PC-3 (cell line): ENCODE measurements at regions not wholly inside any gene's neighbourhood (a gene's known extent, or its start where the extent isn't known, plus 50 kb on each side); places are given as distances from the start of the nearest gene placed in this dataset.

Experiments
- ATAC-seq: fragments of 200-7000 bp; cut with Tn5 transposase; 2 replicates; pipeline ENCODE4 v1.9.1; 2020; ENCODE audit warnings: mild to moderate bottlenecking, moderate library complexity
- BruUV-seq: library from RNA; stranded (reverse); fragments of 400-500 nt; replicated peaks from 2 replicates; lab custom pipeline; 2021; lab: Mats Ljungman, UMichigan
- CTCF ChIA-PET: fragments of 300-600 bp; sonication (Branson Sonifier 250); formaldehyde crosslinking; loops from one replicate; lab custom pipeline; 2022; ENCODE audit warnings: antibody characterized with exemption; lab: Charles Lee
- POLR2A ChIA-PET: fragments of 300-600 bp; sonication (Branson Sonifier 250); formaldehyde crosslinking; loops from one replicate; lab custom pipeline; 2022; ENCODE audit warnings: antibody characterized with exemption; ENCODE audit not compliant: unreplicated experiment; lab: Charles Lee
- DNase-seq: peaks from one replicate; pipeline ENCODE4 v3.0.0-alpha.2; 2015
- H2AFZ ChIP-seq: fragments of 300-600 bp; sonication (generic); 2 replicates; pipeline ENCODE4 v1.6.0; 2016; ENCODE audit warnings: antibody characterized with exemption, low read length
- H3F3A ChIP-seq: fragments of 300-600 bp; sonication (generic); one replicate; pipeline ENCODE4 v1.6.0; 2017; ENCODE audit warnings: antibody characterized with exemption, low read length, control low read depth, mild to moderate bottlenecking; ENCODE audit not compliant: unreplicated experiment
- H3K27ac ChIP-seq: fragments of 300-600 bp; sonication (generic); 2 replicates; pipeline ENCODE4 v1.5.1; 2016; ENCODE audit warnings: mild to moderate bottlenecking, low read length
- H3K27me3 ChIP-seq: fragments of 300-600 bp; sonication (generic); 2 replicates; pipeline ENCODE4 v1.6.1; 2016; ENCODE audit warnings: low read length, mixed read lengths
- H3K36me3 ChIP-seq: fragments of 300-600 bp; sonication (generic); 2 replicates; pipeline ENCODE4 v1.6.1; 2016; ENCODE audit warnings: low read depth, mixed run types, low read length, mixed read lengths
- H3K4me1 ChIP-seq: fragments of 300-600 bp; sonication (generic); 2 replicates; pipeline ENCODE4 v1.5.1; 2016; ENCODE audit warnings: low read length; ENCODE audit not compliant: insufficient read depth
- H3K4me2 ChIP-seq: fragments of 300-600 bp; sonication (generic); 2 replicates; pipeline ENCODE4 v1.6.0; 2016; ENCODE audit warnings: low read length
- H3K4me3 ChIP-seq: fragments of 300-600 bp; sonication (generic); 2 replicates; pipeline ENCODE4 v1.5.1; 2016; ENCODE audit warnings: mild to moderate bottlenecking, low read length, mixed read lengths
- H3K79me2 ChIP-seq: fragments of 300-600 bp; sonication (generic); 2 replicates; pipeline ENCODE4 v1.6.1; 2017; ENCODE audit warnings: low read length, mixed read lengths
- H3K9ac ChIP-seq: fragments of 300-600 bp; sonication (generic); 2 replicates; pipeline ENCODE4 v1.6.0; 2016; ENCODE audit warnings: mild to moderate bottlenecking, low read length
- H3K9me2 ChIP-seq: fragments of 300-600 bp; sonication (generic); replicated peaks from 2 replicates; pipeline ENCODE4 v1.6.1; 2016; ENCODE audit warnings: mixed run types, low read length, mixed read lengths
- H3K9me3 ChIP-seq: fragments of 300-600 bp; sonication (generic); 2 replicates; pipeline ENCODE4 v1.6.1; 2016; ENCODE audit warnings: low read length, mixed read lengths
- H4K20me1 ChIP-seq: fragments of 300-600 bp; sonication (generic); 2 replicates; pipeline ENCODE4 v1.6.1; 2016; ENCODE audit warnings: low read length, mixed read lengths
- CTCF ChIP-seq: fragments of 300-600 bp; sonication (generic); conservative IDR thresholded peaks from 2 replicates; pipeline ENCODE4 v1.5.1; 2017; ENCODE audit warnings: antibody characterized with exemption, low read depth, mild to moderate bottlenecking, low read length
- EZH2 ChIP-seq: fragments of 300-600 bp; sonication (generic); IDR thresholded peaks from one replicate; pipeline ENCODE4 v1.6.1; 2017; ENCODE audit warnings: antibody characterized with exemption, mild to moderate bottlenecking, low read length; ENCODE audit not compliant: unreplicated experiment
- EZH2phosphoT487 ChIP-seq: fragments of 300-600 bp; sonication (generic); IDR thresholded peaks from 2 replicates; pipeline ENCODE4 v1.6.1; 2018; ENCODE audit warnings: mild to moderate bottlenecking, antibody characterized with exemption, low read length, borderline replicate concordance
- intact Hi-C: fragments of 100-400 bp; cut with micrococcal nuclease; formaldehyde crosslinking; loops from 2 replicates; pipeline ENCODE4 v1.9.0; 2023

- no peak overlapping the region for H3K9ac ChIP-seq
- no peaks in the 10 kb centered on the region for H3K9me2 ChIP-seq
- ChIA-PET POLR2A (no interaction called here), CTCF (no interaction called here)
- DNase-seq (peak; percentile 53), ATAC-seq (no peak; the same call in 1 of the 2 replicates)
- no peaks in the 10 kb centered on the region for H3K79me2 ChIP-seq
- H3K4me3 ChIP-seq: no peak overlapping the region
- H3K4me2 ChIP-seq: no peak overlapping the region
- H2AFZ ChIP-seq: peak overlapping the region; percentile 31; the same call in 1 of the 2 replicates
- no peak overlapping the region for H3K27ac ChIP-seq
- no peaks in the 10 kb centered on the region for H3K27me3 ChIP-seq
- TF ChIP-seq EZH2 (no peak), EZH2phosphoT487 (no peak)
- intact Hi-C loops: no loop called here
- no TSS peak for BruUV-seq
- no peaks in the 10 kb centered on the region for H3F3A ChIP-seq
- H3K9me3 ChIP-seq: peaks cover 4% of the 10 kb centered on the region; the same call in 1 of the 2 replicates
- no peaks in the 10 kb centered on the region for H4K20me1 ChIP-seq
- no peaks in the 10 kb centered on the region for H3K36me3 ChIP-seq
- H3K4me1 ChIP-seq: peaks cover 10% of the 10 kb centered on the region; the same call in 1 of the 2 replicates
Observed at GRCh38 chr6:170124836-170125235, 166.0 kb downstream of the DLL1 start.

- peaks cover 4% of the 10 kb centered on the region; the same call in 1 of the 2 replicates for H3K9me3 ChIP-seq
- no peak overlapping the region for H3K27ac ChIP-seq
- H3K27me3 ChIP-seq: no peaks in the 10 kb centered on the region
- H4K20me1 ChIP-seq: no peaks in the 10 kb centered on the region
- H3K36me3 ChIP-seq: no peaks in the 10 kb centered on the region
- H3K4me1 ChIP-seq: peaks cover 10% of the 10 kb centered on the region; the same call in 1 of the 2 replicates
- ATAC-seq: no peak
- no peak for DNase-seq
- CTCF ChIA-PET: no interaction called here
- intact Hi-C loops: no loop called here
- no TSS peak for BruUV-seq
- H3K9me2 ChIP-seq: no peaks in the 10 kb centered on the region
- no peak overlapping the region for H2AFZ ChIP-seq
- no peak for TF ChIP-seq EZH2phosphoT487
- no peak for TF ChIP-seq EZH2
- TF ChIP-seq CTCF: no peak
- no peak overlapping the region for H3K4me2 ChIP-seq
- no peaks in the 10 kb centered on the region for H3F3A ChIP-seq
- POLR2A ChIA-PET: no interaction called here
- no peak overlapping the region for H3K9ac ChIP-seq
- H3K4me3 ChIP-seq: no peak overlapping the region
- H3K79me2 ChIP-seq: no peaks in the 10 kb centered on the region
Observed at GRCh38 chr6:170124150-170124549, 166.7 kb downstream of the DLL1 start.

GRCh38 chr6:170122651-170123050 lies 168.2 kb downstream of the DLL1 start:
- no peak overlapping the region for H3K27ac ChIP-seq
- no peaks in the 10 kb centered on the region for H3K27me3 ChIP-seq
- DNase-seq: no peak
- H3F3A ChIP-seq: no peaks in the 10 kb centered on the region
- H2AFZ ChIP-seq: no peak overlapping the region
- CTCF ChIA-PET: no interaction called here
- POLR2A ChIA-PET: no interaction called here
- peaks cover 4% of the 10 kb centered on the region; the same call in 1 of the 2 replicates for H3K9me3 ChIP-seq
- no peak for ATAC-seq
- no peaks in the 10 kb centered on the region for H3K36me3 ChIP-seq
- H3K4me3 ChIP-seq: no peak overlapping the region
- no peak overlapping the region for H3K4me2 ChIP-seq
- H4K20me1 ChIP-seq: no peaks in the 10 kb centered on the region
- intact Hi-C loops: no loop called here
- H3K9me2 ChIP-seq: no peaks in the 10 kb centered on the region
- H3K9ac ChIP-seq: no peak overlapping the region
- BruUV-seq: no TSS peak
- H3K79me2 ChIP-seq: no peaks in the 10 kb centered on the region
- H3K4me1 ChIP-seq: peaks cover 10% of the 10 kb centered on the region; the same call in 1 of the 2 replicates
- TF ChIP-seq EZH2: no peak
- no peak for TF ChIP-seq EZH2phosphoT487
- TF ChIP-seq CTCF: no peak
